ENCODE measurements at regions not wholly inside any gene's neighbourhood (a gene's known extent, or its start where the extent isn't known, plus 50 kb on each side); places are given as distances from the start of the nearest gene placed in this dataset.

DNA sequence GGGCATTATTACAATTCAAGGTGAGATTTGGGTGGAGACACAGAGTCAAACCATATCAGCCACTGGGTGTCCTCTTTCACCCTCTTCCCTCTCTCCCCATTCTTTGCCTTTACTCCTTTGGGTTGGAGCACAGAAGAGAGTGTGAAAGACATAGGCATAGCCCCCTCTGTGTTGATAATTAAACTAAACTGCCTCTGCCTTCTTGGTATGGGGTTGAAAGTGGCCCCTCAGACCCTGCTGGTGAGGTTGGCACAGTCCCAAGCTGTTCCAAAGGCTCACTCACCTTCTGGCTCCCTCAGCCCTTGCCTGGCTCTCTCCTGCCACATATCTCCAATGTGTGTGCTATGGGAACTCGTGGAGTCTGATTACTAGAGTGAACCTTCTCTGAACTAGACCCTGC, 210.6 kb upstream of the RXFP2 start:
- TF ChIP-seq, protein P1, sequence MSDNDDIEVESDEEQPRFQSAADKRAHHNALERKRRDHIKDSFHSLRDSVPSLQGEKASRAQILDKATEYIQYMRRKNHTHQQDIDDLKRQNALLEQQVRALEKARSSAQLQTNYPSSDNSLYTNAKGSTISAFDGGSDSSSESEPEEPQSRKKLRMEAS (IDR thresholded peaks at IDR 0.05; ENCODE audit: low read depth, low read length): no peak
- TF ChIP-seq POLR2A (IDR thresholded peaks at IDR 0.05; ENCODE audit: extremely low read depth, insufficient read length): no peak
- no peak for TF ChIP-seq MYC (IDR thresholded peaks at IDR 0.05; ENCODE audit: low read depth, low read length)
- TF ChIP-seq, protein P2, sequence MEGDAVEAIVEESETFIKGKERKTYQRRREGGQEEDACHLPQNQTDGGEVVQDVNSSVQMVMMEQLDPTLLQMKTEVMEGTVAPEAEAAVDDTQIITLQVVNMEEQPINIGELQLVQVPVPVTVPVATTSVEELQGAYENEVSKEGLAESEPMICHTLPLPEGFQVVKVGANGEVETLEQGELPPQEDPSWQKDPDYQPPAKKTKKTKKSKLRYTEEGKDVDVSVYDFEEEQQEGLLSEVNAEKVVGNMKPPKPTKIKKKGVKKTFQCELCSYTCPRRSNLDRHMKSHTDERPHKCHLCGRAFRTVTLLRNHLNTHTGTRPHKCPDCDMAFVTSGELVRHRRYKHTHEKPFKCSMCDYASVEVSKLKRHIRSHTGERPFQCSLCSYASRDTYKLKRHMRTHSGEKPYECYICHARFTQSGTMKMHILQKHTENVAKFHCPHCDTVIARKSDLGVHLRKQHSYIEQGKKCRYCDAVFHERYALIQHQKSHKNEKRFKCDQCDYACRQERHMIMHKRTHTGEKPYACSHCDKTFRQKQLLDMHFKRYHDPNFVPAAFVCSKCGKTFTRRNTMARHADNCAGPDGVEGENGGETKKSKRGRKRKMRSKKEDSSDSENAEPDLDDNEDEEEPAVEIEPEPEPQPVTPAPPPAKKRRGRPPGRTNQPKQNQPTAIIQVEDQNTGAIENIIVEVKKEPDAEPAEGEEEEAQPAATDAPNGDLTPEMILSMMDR (IDR thresholded peaks at IDR 0.05; ENCODE audit: low read depth, low read length): no peak

DNA sequence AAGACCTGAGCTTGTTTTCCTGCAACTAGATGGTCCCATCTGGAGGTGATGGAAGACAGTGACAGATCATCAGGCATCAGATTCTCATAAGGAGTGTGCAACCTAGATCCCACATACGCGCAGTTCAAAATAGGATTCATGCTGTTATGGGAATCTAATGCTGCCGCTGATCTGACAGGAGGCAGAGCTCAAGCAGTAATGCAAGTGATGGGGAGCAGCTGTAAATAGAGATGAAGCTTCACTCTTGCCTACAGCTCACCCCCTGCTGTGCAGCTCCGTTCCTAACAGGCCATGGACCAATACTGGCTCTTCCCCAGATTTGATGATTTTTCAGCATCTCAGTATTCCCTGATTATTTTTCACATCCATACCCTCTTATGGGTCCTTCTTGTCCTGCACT, 208.4 kb upstream of the RXFP2 start:
- TF ChIP-seq POLR2A (IDR thresholded peaks at IDR 0.05; ENCODE audit: extremely low read depth, insufficient read length) (no peak), MYC (IDR thresholded peaks at IDR 0.05; ENCODE audit: low read depth, low read length) (no peak)
- TF ChIP-seq, protein P2 (IDR thresholded peaks at IDR 0.05; ENCODE audit: low read depth, low read length): no peak
- TF ChIP-seq, protein P1 (IDR thresholded peaks at IDR 0.05; ENCODE audit: low read depth, low read length): no peak
- DNase-seq (ENCODE audit: low read depth): no peak
- H3K4me3 ChIP-seq (ENCODE audit: low read depth, low read length): no peak overlapping the region

More for the DNA sequence above, 210.6 kb upstream of the RXFP2 start:
- H3K4me3 ChIP-seq (ENCODE audit: low read depth, low read length): no peak overlapping the region
- DNase-seq (ENCODE audit: low read depth): no peak

DNA sequence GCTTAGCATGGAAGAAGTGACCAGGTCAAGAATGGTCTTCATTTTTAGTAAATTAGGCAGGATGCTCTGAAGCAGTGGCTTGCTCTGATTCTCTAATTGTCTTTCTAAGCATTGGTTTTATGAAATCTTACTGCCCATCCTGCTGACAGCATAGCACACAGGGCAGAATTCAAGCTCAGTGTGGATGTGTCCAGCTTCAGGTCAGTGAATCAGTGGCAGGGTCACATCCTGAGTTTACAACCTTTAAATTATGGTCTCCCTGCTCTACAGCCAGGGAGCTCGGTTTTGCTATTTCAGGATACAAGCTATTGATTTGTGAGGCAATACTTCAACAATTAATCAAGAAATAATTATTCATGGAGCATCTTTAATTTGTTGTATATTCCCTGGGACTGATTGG, 202.3 kb upstream of the RXFP2 start:
- H3K4me3 ChIP-seq (ENCODE audit: low read depth, low read length): no peak overlapping the region
- TF ChIP-seq, protein P1 (IDR thresholded peaks at IDR 0.05; ENCODE audit: low read depth, low read length): no peak
- TF ChIP-seq, protein P2 (IDR thresholded peaks at IDR 0.05; ENCODE audit: low read depth, low read length): no peak
- TF ChIP-seq MYC (IDR thresholded peaks at IDR 0.05; ENCODE audit: low read depth, low read length) (no peak), POLR2A (IDR thresholded peaks at IDR 0.05; ENCODE audit: extremely low read depth, insufficient read length) (no peak)
- DNase-seq (ENCODE audit: low read depth): no peak

DNA sequence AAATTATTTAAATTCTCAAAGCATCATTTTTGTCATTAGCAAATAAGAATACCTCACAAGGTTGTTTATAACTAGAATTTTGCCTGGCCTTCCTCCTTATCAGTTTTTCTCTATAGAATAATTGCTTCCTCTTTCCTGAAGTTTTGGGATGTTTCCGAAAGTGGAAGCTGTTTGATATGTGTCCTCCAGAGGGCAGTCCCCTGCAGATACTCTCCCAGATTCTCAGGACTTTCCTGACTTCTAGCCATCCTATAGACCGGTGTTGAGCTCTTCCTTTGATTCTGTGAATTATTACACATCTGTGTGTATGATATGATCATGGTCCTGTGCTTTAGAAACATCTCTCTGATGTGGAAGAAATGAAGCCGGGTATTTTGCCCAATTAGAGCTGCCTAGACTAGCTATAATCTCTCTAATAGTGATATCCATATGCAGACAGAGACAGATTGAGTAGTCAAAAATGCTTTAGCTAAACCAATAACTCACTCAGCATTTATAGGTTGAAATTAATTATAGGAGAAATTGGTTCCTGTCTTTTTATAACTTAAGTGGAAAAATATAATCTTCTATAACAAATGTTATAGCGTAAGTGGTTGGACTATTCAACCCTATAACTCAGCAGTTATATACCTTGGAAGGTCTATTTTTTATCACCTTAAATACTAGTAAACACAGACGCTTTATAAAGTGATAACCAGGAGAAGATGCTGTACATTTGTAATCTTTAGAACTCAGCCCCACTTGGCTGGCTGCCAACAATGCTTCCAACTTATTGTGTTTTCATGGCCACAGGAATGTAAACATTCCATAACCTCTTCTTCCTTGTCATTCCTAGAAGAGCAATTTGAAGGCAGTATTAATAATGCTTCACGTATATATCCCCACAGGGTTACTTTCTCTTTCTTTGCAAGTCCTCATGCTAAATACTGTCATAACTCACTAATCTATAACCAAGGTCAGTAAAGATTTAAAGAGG, 201.0 kb upstream of the RXFP2 start:
- peak; percentile 54 for DNase-seq (ENCODE audit: low read depth)
- no peak overlapping the region for H3K4me3 ChIP-seq (ENCODE audit: low read depth, low read length)
- TF ChIP-seq, protein P2 (IDR thresholded peaks at IDR 0.05; ENCODE audit: low read depth, low read length): peak; percentile 61
- TF ChIP-seq MYC (IDR thresholded peaks at IDR 0.05; ENCODE audit: low read depth, low read length): no peak

DNA sequence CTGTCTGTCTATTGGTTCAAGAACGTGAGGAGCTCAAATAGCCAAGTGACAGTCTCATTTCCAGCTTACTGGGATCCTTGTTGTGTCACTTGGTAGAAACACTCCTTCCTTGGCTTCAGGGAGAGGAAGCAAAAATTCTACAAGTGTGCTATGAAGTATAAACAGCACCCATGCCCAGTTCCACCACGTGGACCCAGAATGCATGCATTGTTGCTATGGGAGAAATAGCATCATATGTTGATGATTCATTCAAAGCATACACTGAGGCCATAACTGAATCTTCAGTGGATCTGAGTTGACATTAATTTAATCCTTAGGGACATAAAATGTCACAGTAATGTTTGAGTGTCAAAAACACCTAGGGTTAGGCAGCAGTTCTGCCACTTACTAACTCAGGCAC, 199.0 kb upstream of the RXFP2 start:
- no peak for DNase-seq (ENCODE audit: low read depth)
- TF ChIP-seq POLR2A (IDR thresholded peaks at IDR 0.05; ENCODE audit: extremely low read depth, insufficient read length) (no peak), MYC (IDR thresholded peaks at IDR 0.05; ENCODE audit: low read depth, low read length) (no peak)
- TF ChIP-seq, protein P2 (IDR thresholded peaks at IDR 0.05; ENCODE audit: low read depth, low read length): no peak
- TF ChIP-seq, protein P1 (IDR thresholded peaks at IDR 0.05; ENCODE audit: low read depth, low read length): no peak

More for the DNA sequence above, 199.0 kb upstream of the RXFP2 start:
- no peak overlapping the region for H3K4me3 ChIP-seq (ENCODE audit: low read depth, low read length)

Data from NB4 (cell line).